HG03159 (cell line): ENCODE measurements at regions not wholly inside any gene's neighbourhood (a gene's known extent, or its start where the extent isn't known, plus 50 kb on each side); places are given as distances from the start of the nearest gene placed in this dataset.

Experiments used
- ATAC-seq: cut with Tn5 transposase; IDR thresholded peaks from one replicate; pipeline ENCODE4 v1.9.1; 2021; ENCODE audit warnings: mild to moderate bottlenecking, moderate library complexity; ENCODE audit not compliant: unreplicated experiment

DNA sequence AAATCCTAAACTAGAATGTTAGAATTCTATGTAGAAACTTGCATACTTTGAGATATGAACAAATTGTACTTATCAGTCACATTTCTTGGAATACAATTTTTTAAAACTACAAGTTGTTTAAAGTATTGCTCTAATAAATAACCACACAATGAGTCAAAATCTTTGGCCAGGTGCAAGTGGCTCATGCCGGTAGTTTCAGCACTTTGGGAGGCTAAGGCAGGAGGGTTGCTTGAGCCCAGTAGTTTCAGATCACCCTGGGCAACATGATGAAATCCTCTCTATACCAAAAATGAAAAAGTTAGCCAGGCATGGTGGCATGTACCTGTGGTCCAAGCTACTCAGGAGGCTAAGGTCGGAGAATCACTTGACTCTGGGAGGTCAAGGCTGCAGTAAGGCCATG lies 257.8 kb downstream of the COX7C start:
- no peak for ATAC-seq

- ATAC-seq: no peak
These were observed 260.5 kb downstream of the COX7C start for GRCh38 chr5:86878250-86878649.

DNA sequence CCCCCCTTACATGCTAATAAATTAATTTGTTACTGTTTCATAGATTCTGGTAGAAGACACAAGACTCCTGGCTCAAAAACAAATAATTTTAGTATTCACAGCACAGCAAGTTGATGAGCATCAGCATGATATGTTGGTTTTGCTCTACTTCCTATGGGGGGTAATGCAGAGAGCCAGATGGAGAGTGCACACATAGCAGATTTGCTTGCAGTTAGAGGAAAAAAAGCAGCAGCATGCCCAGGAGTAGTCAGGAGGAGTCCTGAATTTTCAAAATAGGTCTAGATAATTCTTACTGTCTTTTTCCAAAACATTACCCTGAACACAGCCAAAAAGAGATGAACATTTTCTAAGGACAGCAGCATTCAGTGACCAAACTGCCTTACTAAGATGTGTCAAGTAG lies 261.3 kb downstream of the COX7C start:
- no peak for ATAC-seq

DNA sequence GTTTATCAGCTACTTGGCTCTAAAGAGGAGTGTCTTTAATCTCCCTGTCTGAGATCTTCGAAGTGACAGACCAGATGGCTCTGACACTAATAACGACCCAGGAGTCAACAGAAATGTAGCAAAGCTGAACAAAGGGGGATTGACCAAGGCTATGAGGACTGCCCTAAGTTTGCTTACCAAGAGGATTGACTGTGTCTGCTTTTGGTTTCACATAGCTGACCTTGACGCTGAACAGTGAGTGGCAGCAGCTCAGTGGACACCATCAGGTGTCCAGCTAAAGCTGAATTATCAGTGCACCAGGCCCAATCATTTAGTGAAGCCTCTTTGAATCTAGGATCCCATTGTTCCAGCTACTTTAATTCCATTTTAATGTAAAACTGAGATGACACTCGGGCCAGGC lies 262.6 kb downstream of the COX7C start:
- no peak for ATAC-seq

GRCh38 chr5:86880785-86881492 lies 263.2 kb downstream of the COX7C start:
- ATAC-seq: peak; percentile 95

GRCh38 chr5:86881493-86882090 lies 263.9 kb downstream of the COX7C start:
- no peak for ATAC-seq

DNA sequence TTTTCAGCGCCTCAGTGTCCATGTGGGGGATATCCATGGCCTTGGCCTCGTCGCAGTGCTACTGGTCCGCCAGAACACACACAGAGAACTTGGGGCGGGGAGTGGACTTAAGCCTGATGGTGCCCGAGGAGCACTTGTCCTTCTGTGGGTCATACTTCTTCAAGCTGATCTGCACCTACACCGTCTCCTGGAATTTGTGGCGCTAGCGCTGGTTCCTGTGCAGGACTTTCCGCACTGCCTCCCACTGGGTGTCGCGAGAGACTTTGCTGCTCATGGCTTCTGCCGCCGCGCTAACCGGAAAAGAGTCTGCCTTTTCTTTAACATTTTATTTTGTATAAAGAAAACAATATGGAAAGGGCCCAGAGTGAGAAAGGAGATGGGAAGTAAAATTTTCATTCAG lies 266.9 kb downstream of the COX7C start:
- no peak for ATAC-seq

DNA sequence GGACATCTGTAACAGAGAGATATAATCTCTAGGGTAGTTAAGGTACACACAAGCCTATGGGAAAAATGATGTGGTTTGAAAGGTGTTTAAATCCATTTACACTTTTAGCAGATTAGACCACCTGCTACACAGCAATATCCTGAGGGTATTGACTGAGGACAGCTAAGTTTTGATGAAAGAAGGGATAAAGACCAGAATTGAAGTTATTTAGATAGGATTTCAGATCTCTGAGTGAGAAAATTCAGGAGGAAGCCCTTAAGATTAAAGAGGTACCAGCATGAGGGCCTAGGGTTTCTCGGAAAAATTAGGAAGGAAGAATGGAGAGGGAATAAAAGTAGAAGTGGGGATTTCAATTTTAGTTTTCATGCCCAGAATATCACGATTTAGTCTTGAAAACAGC lies 267.3 kb downstream of the COX7C start:
- no peak for ATAC-seq

- no peak for ATAC-seq
These were observed 267.9 kb downstream of the COX7C start for GRCh38 chr5:86885489-86886230.

DNA sequence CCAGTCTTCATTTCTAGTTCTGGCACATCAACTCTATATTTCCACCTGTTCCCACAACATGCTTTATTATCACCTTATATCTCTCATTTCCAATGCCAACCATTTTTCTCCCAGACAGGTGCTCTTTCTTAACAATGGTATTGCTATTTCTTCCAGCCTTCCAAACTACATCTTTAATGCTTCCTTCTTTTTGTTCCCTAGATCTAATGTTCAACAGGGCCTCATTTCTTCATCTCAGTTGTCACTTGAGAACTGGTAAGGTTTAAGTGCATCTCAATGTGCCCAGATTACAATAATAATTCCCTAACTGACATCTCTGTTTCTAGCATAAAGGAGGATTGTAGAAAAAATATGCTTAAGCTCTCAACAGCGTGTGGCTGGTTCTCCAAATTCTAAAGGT lies 272.6 kb downstream of the COX7C start:
- no peak for ATAC-seq

DNA sequence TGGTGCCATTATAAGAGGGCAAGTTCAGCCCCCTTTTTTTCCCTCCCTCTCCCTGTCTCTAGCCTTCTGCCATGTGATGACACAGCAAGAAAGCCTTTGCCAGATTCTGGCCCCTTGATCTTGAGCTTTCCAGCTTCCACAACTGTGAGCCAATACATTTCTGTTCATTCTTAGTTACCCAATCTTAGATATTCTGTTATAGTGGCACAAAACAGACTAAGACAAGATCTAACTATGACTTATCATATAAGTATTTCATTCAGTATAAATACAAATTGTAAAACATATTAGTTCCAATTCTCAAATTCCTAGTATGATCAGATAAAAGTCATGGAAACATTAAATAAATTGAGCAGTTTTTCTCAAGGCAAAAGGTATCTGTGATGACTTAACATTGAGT lies 276.3 kb downstream of the COX7C start:
- ATAC-seq: no peak

DNA sequence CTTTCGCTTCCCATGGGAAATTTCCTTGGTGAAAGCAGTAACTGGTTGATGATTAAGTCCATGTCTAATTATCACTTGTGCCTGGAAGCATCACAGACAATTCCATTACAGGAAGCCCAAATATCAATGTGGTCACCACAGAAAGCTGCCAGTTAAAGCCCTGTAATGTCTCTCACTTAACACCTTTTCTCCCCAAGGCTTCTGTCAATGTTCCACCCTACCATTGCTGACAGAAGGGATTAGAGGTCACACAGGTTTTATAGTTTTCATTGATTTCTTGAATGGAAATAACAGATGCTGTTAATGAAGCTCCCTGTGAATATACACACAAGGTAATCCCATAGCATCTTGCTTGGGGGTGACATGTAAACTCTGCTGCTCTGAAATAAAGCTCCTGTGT lies 279.2 kb downstream of the COX7C start:
- no peak for ATAC-seq

DNA sequence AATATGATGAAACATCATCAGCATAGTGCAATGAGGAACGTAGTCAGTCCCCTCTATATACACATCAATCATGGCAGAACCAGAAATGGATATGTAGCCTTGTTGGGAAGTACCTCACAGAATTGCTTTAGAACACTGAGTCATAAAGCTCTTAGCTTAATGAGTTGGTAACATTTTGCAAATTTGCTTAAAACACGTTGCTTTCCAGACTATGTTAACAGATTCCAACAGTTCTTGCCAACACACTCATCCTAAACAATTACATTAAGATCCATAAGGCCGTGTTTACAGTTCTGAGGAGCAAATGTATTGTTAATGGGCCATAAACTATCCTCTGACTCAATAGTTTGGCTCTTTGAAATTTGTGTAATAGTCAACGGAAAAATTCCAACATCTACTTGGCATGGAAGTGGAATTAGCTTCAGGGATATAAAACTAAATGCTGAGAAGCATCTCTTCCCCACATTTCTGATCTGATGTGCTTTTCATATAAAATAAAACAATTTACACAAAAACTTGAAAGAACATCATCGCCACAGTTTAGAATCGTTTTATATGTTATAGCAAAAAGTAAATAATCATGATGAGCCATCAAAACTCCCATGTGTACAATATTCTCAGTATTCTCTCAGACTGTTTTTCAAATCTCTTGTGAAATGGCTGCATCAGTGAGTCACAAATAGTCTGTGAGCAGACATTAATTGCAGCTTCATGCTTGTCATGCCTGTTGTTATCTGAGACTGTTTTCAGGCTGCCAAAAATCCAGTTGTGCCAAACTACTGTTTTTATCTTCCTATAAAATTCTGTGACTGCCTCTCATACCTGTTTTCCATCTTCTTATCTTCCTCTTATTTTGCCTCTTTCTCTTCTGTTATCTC lies 291.9 kb downstream of the COX7C start:
- ATAC-seq: no peak

DNA sequence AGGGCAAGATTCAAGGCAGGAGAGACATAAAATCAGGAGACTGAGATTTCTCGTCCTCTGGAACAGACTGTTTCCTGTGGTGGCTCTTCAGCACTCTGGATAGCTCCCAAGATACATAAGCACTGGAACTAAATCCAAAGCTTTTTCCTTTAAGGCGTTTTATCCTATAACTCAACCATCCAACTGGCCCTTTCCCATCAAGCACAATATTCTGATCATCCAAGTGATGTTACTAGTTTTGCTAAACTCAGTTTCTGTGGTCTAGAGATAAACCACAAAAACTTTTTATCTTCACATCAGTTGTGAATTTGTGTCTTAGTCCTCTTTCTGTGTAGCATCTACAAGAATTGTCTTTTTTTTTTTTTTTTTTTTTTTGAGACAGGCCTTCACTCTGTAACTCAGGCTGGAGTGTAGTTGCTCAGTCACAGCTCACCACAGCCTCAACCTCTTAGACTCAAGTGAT lies 299.4 kb downstream of the COX7C start:
- no peak for ATAC-seq

GRCh38 chr5:86918246-86918645 lies 300.5 kb downstream of the COX7C start:
- ATAC-seq: no peak

- no peak for ATAC-seq
These were observed 308.3 kb downstream of the COX7C start for GRCh38 chr5:86926033-86926432.

DNA sequence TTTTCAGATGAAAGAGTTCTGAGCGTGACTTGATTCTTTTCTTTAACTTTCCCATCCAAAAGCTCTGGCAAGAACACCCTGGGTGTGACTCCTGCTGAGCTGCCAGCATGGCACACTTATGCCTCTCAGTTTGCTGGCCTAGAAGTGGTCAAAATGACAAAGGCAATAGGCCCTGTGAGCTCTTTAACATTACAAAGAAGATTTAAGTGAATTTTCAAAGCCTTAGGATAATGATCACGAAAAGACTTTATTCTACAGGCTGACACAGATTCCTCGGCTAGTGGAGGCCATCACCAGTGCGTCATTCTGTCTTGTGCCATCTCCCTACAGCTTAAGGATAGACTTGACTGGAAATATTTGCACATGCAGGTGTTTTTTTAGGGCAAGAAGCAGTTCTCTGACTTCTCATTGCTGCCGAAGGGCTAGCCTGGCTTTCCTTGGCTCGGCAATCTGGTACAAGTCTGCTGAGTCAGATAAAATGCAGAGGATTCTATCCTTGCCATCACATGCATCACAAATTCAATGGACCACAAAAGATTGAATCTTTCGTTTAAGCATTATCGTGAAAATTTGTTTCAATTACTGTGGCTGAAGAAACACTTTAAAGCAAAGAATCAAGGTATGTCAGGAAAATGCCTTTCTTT lies 311.5 kb downstream of the COX7C start:
- ATAC-seq: no peak

DNA sequence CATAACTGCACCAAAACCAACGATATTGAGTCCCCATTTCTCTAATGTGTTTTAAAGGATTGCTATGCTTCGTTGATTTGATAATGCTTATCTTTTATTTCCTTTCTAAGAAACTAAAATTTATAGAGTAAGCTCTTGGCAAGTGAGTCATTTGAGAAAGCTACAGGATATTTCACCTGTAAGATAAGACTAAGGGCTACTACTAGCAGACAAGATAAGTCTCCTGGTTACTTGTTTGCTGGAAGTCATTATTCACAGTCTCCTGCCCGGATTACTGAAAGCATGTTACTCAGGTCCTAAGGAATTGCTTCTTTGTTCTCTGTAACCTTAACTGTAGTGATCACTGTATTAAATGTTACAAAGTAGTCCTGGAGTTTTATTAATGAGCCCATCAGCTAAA lies 315.9 kb upstream of the RASA1 start:
- ATAC-seq: no peak

- no peak for ATAC-seq
These were observed 302.8 kb upstream of the RASA1 start for GRCh38 chr5:86964889-86965288.

DNA sequence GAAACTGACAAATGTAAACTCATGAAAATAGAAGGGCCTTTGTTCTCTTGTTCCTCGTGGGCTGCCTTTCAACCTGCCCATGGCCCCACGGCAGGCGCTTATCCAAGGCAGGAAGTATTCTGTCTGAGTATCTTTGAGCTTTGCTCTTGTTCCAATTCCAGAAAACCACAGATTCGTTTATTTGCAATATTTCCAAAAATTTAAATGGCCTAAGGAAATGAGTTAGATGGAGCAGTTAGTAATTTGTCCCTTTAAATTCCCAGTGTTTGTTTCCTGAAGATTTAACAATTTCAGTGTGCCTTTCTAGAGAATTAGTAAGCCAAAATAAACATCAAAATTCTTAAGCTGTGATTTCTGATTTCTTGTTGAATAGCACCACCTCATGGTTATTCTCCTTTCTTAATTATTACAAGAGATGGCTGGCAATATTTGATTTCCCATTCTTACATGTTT lies 299.4 kb upstream of the RASA1 start:
- no peak for ATAC-seq

GRCh38 chr5:86970361-86970760 lies 297.3 kb upstream of the RASA1 start:
- ATAC-seq: no peak
